ENCODE measurements at regions not wholly inside any gene's neighbourhood (a gene's known extent, or its start where the extent isn't known, plus 50 kb on each side); places are given as distances from the start of the nearest gene placed in this dataset.

- no peak for TF ChIP-seq ZNF764 (CRISPR knock-in tag; IDR thresholded peaks at IDR 0.05; ENCODE audit: low read depth)
- no peak for TF ChIP-seq ARID2 (IDR thresholded peaks at IDR 0.05)
- TF ChIP-seq, protein P1, sequence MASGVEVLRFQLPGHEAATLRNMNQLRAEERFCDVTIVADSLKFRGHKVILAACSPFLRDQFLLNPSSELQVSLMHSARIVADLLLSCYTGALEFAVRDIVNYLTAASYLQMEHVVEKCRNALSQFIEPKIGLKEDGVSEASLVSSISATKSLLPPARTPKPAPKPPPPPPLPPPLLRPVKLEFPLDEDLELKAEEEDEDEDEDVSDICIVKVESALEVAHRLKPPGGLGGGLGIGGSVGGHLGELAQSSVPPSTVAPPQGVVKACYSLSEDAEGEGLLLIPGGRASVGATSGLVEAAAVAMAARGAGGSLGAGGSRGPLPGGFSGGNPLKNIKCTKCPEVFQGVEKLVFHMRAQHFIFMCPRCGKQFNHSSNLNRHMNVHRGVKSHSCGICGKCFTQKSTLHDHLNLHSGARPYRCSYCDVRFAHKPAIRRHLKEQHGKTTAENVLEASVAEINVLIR (CRISPR knock-in tag; IDR thresholded peaks at IDR 0.05): no peak
- TF ChIP-seq EP300 (IDR thresholded peaks at IDR 0.05; ENCODE audit: low read length): no peak
- TF ChIP-seq XRCC4 (IDR thresholded peaks at IDR 0.05; ENCODE audit: extremely low read depth, insufficient read depth, insufficient read length): no peak
- TF ChIP-seq FOXJ3 (CRISPR knock-in tag; IDR thresholded peaks at IDR 0.05): no peak
Observed at GRCh38 chr5:43917925-43918324, 314.9 kb downstream of the NNT start (continued).

GRCh38 chr5:43903129-43903528 lies 300.1 kb downstream of the NNT start:
- no peaks in the 10 kb centered on the region for H3K27me3 ChIP-seq (ENCODE audit: control insufficient read depth in 2 of 2, insufficient read depth in 2 of 2, low read length in 2 of 2)
- no peaks in the 10 kb centered on the region for H3K9me1 ChIP-seq (ENCODE audit: control insufficient read depth, insufficient read depth, low read length)
- intact Hi-C loops (cut with micrococcal nuclease) (no loop called here), in situ Hi-C loops (cut with MboI) (no loop called here)
- no peak overlapping the region for H3K27ac ChIP-seq (ENCODE audit: extremely low read depth, low read depth, low read length)
- ATAC-seq (no peak), DNase-seq (ENCODE audit: extremely low read depth in 1 of 4, low spot score in 3 of 4) (no peak), FAIRE-seq (no peak)
- no peaks in the 10 kb centered on the region for H3K79me2 ChIP-seq (ENCODE audit: control insufficient read depth, insufficient read depth, low read length)
- H3K9ac ChIP-seq (ENCODE audit: insufficient read depth in 1 of 2, low read depth in 2 of 2, low read length in 2 of 2): no peak overlapping the region
- POLR2A ChIA-PET: no interaction called here
- CTCF ChIA-PET (ENCODE audit: low intra/inter-chr PET ratio): no interaction called here
- no TSS peak for BruUV-seq (replicated peaks)
- H3K4me3 ChIP-seq: no peak overlapping the region
- H3K4me1 ChIP-seq (replicated peaks in 1 of 2; ENCODE audit: control insufficient read depth in 2 of 2, insufficient read depth in 2 of 2, low read length in 2 of 2): no peaks in the 10 kb centered on the region
- H3K36me3 ChIP-seq (ENCODE audit: control insufficient read depth, insufficient read depth, low read length): no peaks in the 10 kb centered on the region
- H4K20me1 ChIP-seq (replicated peaks; ENCODE audit: control insufficient read depth, insufficient read depth, low read length): no peaks in the 10 kb centered on the region
- H3K9me3 ChIP-seq (replicated peaks; ENCODE audit: control insufficient read depth, insufficient read depth, low read depth, low read length): no peaks in the 10 kb centered on the region
- no peak overlapping the region for H3K4me2 ChIP-seq (ENCODE audit: insufficient read depth, low read length)
- H2AFZ ChIP-seq (ENCODE audit: low read depth, low read length): no peak overlapping the region
- TF ChIP-seq, protein P2, sequence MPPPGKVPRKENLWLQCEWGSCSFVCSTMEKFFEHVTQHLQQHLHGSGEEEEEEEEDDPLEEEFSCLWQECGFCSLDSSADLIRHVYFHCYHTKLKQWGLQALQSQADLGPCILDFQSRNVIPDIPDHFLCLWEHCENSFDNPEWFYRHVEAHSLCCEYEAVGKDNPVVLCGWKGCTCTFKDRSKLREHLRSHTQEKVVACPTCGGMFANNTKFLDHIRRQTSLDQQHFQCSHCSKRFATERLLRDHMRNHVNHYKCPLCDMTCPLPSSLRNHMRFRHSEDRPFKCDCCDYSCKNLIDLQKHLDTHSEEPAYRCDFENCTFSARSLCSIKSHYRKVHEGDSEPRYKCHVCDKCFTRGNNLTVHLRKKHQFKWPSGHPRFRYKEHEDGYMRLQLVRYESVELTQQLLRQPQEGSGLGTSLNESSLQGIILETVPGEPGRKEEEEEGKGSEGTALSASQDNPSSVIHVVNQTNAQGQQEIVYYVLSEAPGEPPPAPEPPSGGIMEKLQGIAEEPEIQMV (tag; conservative IDR thresholded peaks at IDR 0.05; ENCODE audit: low read depth): no peak
- TF ChIP-seq SREBF1 (IDR thresholded peaks at IDR 0.05; ENCODE audit: borderline replicate concordance, low read depth, low read length) (no peak), MTA3 (IDR thresholded peaks at IDR 0.05; ENCODE audit: borderline replicate concordance) (no peak), PYGO2 (tag; IDR thresholded peaks at IDR 0.05) (no peak), HEY1 (CRISPR knock-in tag; IDR thresholded peaks at IDR 0.05; ENCODE audit: borderline replicate concordance) (no peak), GATAD2B (IDR thresholded peaks at IDR 0.05; ENCODE audit: borderline replicate concordance) (no peak), POLR2B (IDR thresholded peaks at IDR 0.05; ENCODE audit: low read depth, partially characterized antibody) (no peak), ESRRB (CRISPR knock-in tag; IDR thresholded peaks at IDR 0.05; ENCODE audit: borderline replicate concordance) (no peak), EZH2 (IDR thresholded peaks at IDR 0.05; ENCODE audit: borderline replicate concordance, low read depth, low read length) (no peak), NR2C2 (CRISPR knock-in tag; IDR thresholded peaks at IDR 0.05) (no peak), NR2C2 (tag; IDR thresholded peaks at IDR 0.05) (no peak), ZNF23 (CRISPR knock-in tag; IDR thresholded peaks at IDR 0.05) (no peak), ZC3H4 (CRISPR knock-in tag; IDR thresholded peaks at IDR 0.05; ENCODE audit: borderline replicate concordance) (no peak), ZNF589 (CRISPR knock-in tag; IDR thresholded peaks at IDR 0.05; ENCODE audit: low read depth) (no peak), NEUROD1 (IDR thresholded peaks at IDR 0.05; ENCODE audit: borderline replicate concordance, low read depth, low read length, partially characterized antibody) (no peak)
- TF ChIP-seq, protein P3, sequence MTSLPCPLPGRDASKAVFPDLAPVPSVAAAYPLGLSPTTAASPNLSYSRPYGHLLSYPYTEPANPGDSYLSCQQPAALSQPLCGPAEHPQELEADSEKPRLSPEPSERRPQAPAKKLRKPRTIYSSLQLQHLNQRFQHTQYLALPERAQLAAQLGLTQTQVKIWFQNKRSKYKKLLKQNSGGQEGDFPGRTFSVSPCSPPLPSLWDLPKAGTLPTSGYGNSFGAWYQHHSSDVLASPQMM (CRISPR knock-in tag; IDR thresholded peaks at IDR 0.05): no peak
